Suppressor macrophage treated with lipopolysaccharide for 4 hours (primary cell): ENCODE measurements at regions not wholly inside any gene's neighbourhood (a gene's known extent, or its start where the extent isn't known, plus 50 kb on each side); places are given as distances from the start of the nearest gene placed in this dataset.
"Not testable (repeated sequence)": the region's sequence is repeated elsewhere in the genome, so short reads cannot be mapped to it uniquely, and the experiment has no call there.

ENCODE experiments used
- DNase-seq: peaks from one replicate; pipeline ENCODE4 v3.0.0-alpha.2; 2020

GRCh38 chr3:105982207-105982606, 113.4 kb upstream of the CBLB start:
- DNase-seq, result no peak

- DNase-seq, result no peak
Measured at GRCh38 chr3:105984837-105985236, 116.0 kb upstream of the CBLB start.

- not testable (repeated sequence) for DNase-seq
Measured at GRCh38 chr3:105986343-105986742, 117.5 kb upstream of the CBLB start.

- no peak for DNase-seq
Measured at GRCh38 chr3:105987809-105988208, 119.0 kb upstream of the CBLB start.

- no peak for DNase-seq
Measured at GRCh38 chr3:105988540-105989212, 119.9 kb upstream of the CBLB start.

- DNase-seq, result no peak
Measured at GRCh38 chr3:105996781-105997180, 128.0 kb upstream of the CBLB start.

- DNase-seq, result no peak
Measured at GRCh38 chr3:105997466-105997799, 128.6 kb upstream of the CBLB start.

- peak; percentile 79 for DNase-seq
Measured at GRCh38 chr3:105997800-105998526, 129.2 kb upstream of the CBLB start.

- DNase-seq, result no peak
Measured at GRCh38 chr3:105999856-106000255, 131.0 kb upstream of the CBLB start.

- no peak for DNase-seq
Measured at GRCh38 chr3:106001923-106002322, 133.1 kb upstream of the CBLB start.

GRCh38 chr3:106004137-106004681, 135.4 kb upstream of the CBLB start:
- DNase-seq, result peak; percentile 54

GRCh38 chr3:106004826-106005225, 136.0 kb upstream of the CBLB start:
- DNase-seq, result no peak

- DNase-seq, result peak; percentile 18
Measured at GRCh38 chr3:106006001-106006400, 137.2 kb upstream of the CBLB start.

- no peak for DNase-seq
Measured at GRCh38 chr3:106006571-106006970, 137.8 kb upstream of the CBLB start.

- DNase-seq, result no peak
Measured at GRCh38 chr3:106007512-106007911, 138.7 kb upstream of the CBLB start.

- no peak for DNase-seq
Measured at GRCh38 chr3:106008766-106009165, 140.0 kb upstream of the CBLB start.

GRCh38 chr3:106010829-106011228, 142.0 kb upstream of the CBLB start:
- DNase-seq, result no peak

GRCh38 chr3:106013971-106014370, 145.2 kb upstream of the CBLB start:
- DNase-seq, result peak; percentile 89

- peak; percentile 27 for DNase-seq
Measured at GRCh38 chr3:106014518-106014917, 145.7 kb upstream of the CBLB start.

GRCh38 chr3:106014971-106015370, 146.2 kb upstream of the CBLB start:
- no peak for DNase-seq

- DNase-seq, result peak; percentile 40
Measured at GRCh38 chr3:106018102-106018501, 149.3 kb upstream of the CBLB start.

GRCh38 chr3:106018929-106019550, 150.2 kb upstream of the CBLB start:
- DNase-seq, result peak; percentile 17

GRCh38 chr3:106022913-106023312, 154.1 kb upstream of the CBLB start:
- no peak for DNase-seq

GRCh38 chr3:106025151-106025722, 156.4 kb upstream of the CBLB start:
- DNase-seq, result no peak
